K562 (cell line): ENCODE measurements at regions not wholly inside any gene's neighbourhood (a gene's known extent, or its start where the extent isn't known, plus 50 kb on each side); places are given as distances from the start of the nearest gene placed in this dataset.

ENCODE experiments used
- AFF4 ChIP-seq: sonication (generic); formaldehyde crosslinking; IDR thresholded peaks from 2 replicates; pipeline ENCODE4 v1.8.0; 2023; ENCODE audit warnings: mild to moderate bottlenecking, missing genetic modification reagents
- BRF1 ChIP-seq: IDR thresholded peaks from 3 replicates; pipeline ENCODE4 v1.6.1; 2011; ENCODE audit warnings: borderline replicate concordance, mild to moderate bottlenecking; ENCODE audit not compliant: insufficient read length; ENCODE audit errors: extremely low read depth
- HEY1 ChIP-seq: fragments of 250-450 bp; sonication (Bioruptor Pico); IDR thresholded peaks from 2 replicates; pipeline ENCODE4 v1.5.0; 2020; ENCODE audit warnings: mild to moderate bottlenecking, moderate library complexity, borderline replicate concordance
- HNRNPK ChIP-seq: fragments of 200-400 bp; formaldehyde crosslinking; IDR thresholded peaks from one replicate; pipeline ENCODE4 v1.6.1; 2018; ENCODE audit warnings: mild to moderate bottlenecking, low read depth, low read length; ENCODE audit not compliant: poor library complexity, severe bottlenecking
- NR3C1 ChIP-seq: sonication (generic); formaldehyde crosslinking; IDR thresholded peaks from 2 replicates; pipeline ENCODE4 v1.8.1; 2022; ENCODE audit warnings: missing genetic modification reagents
- TEAD1 ChIP-seq, 2 experiments: fragments of 450-650 bp in 1 of 2; sonication (generic) in 1 of 2; formaldehyde crosslinking; IDR thresholded peaks; 2 replicates each; pipeline versions ENCODE4 v1.4.0 to v1.8.0; 2020 to 2022; ENCODE audit warnings: mild to moderate bottlenecking in 2 of 2, missing genetic modification reagents in 1 of 2
- ZNF3 ChIP-seq: fragments of 250-450 bp; sonication (Bioruptor Pico); IDR thresholded peaks from 2 replicates; pipeline ENCODE4 v1.5.0; 2021; ENCODE audit warnings: mild to moderate bottlenecking, moderate library complexity
- TF ChIP-seq, protein P1 (sequence below): fragments of 250-450 bp; sonication (Bioruptor Pico); IDR thresholded peaks from 2 replicates; pipeline ENCODE4 v1.4.0; 2020; ENCODE audit warnings: mild to moderate bottlenecking, moderate library complexity

DNA sequence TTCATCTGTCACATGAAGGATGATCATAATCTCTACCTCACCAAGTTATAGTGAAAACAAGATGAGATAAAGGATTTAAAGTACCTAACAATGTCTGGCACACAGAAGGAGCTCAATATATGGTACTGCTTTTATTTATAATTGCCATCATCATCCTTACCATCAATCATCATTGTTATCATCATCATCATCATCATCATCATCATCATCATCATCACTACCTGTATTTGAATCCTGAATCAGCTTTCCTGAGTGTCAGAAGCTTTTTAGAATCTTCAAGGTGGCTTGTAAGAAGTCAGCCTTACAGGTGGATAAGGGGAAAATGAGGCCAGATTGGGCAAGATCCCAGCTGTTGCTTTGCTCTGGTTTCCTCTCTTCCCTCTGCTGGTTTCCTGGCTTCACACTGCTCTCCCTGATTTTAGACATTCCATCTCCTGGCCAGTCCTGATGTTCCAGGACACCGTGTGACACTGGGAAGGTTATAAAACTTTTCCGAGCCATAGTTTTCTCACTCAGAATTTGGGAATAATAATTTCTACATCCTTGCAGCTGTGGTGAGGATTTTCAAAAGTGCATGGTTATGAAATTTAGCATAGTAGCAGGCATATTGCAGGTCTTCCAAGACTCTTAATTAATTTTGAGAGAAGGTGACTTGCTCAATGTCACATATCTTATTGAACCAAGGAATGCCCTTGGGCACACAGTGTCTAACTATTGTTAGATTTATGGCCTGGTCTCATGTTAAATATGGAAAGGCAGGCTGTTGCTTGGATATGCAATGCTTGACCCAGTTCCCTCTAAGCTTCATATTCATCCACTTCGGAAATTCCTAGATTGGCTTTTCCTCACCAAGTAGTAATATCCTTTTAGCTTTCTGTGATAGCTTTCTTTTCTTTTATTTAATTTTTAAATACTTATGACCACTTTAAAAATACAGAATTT, 160.7 kb downstream of the TMEM38B start (continued):
- no peak for TF ChIP-seq AFF4 (CRISPR knock-in tag)
- TF ChIP-seq TEAD1 (CRISPR knock-in tag; IDR thresholded peaks at IDR 0.05), result no peak
- no peak for TF ChIP-seq NR3C1 (CRISPR knock-in tag)
- TF ChIP-seq HNRNPK, result no peak
- TF ChIP-seq BRF1, result no peak
- TF ChIP-seq, protein P1, sequence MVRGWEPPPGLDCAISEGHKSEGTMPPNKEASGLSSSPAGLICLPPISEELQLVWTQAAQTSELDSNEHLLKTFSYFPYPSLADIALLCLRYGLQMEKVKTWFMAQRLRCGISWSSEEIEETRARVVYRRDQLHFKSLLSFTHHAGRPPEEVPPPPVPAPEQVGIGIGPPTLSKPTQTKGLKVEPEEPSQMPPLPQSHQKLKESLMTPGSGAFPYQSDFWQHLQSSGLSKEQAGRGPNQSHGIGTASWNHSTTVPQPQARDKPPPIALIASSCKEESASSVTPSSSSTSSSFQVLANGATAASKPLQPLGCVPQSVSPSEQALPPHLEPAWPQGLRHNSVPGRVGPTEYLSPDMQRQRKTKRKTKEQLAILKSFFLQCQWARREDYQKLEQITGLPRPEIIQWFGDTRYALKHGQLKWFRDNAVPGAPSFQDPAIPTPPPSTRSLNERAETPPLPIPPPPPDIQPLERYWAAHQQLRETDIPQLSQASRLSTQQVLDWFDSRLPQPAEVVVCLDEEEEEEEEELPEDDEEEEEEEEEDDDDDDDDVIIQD (CRISPR knock-in tag), result no peak
- no peak for TF ChIP-seq ZNF3 (CRISPR knock-in tag)
- no peak for TF ChIP-seq HEY1 (CRISPR knock-in tag)
